ENCODE measurements at regions not wholly inside any gene's neighbourhood (a gene's known extent, or its start where the extent isn't known, plus 50 kb on each side); places are given as distances from the start of the nearest gene placed in this dataset.
A peak's percentile ranks its signal among the peaks of the same experiment; 100 is the strongest.

GRCh38 chr2:190805126-190805525, 75.5 kb upstream of the GLS start:
- no peak overlapping the region for H3K4me3 ChIP-seq (ENCODE audit: low read depth, low read length)
- DNase-seq (ENCODE audit: low read depth), result no peak

GRCh38 chr2:190805843-190806242, 74.8 kb upstream of the GLS start:
- no peak for DNase-seq (ENCODE audit: low read depth)
- H3K4me3 ChIP-seq (ENCODE audit: low read depth, low read length), result no peak overlapping the region

- no peak overlapping the region for H3K4me3 ChIP-seq (ENCODE audit: low read depth, low read length)
- DNase-seq (ENCODE audit: low read depth), result no peak
These were observed 72.7 kb upstream of the GLS start for GRCh38 chr2:190807886-190808285.

GRCh38 chr2:190809139-190809764, 71.4 kb upstream of the GLS start:
- H3K4me3 ChIP-seq (ENCODE audit: low read depth, low read length), result no peak overlapping the region
- no peak for DNase-seq (ENCODE audit: low read depth)

- H3K4me3 ChIP-seq (ENCODE audit: low read depth, low read length), result no peak overlapping the region
- DNase-seq (ENCODE audit: low read depth), result no peak
These were observed 70.6 kb upstream of the GLS start for GRCh38 chr2:190809876-190810525.

GRCh38 chr2:190810981-190811587, 69.5 kb upstream of the GLS start:
- H3K4me3 ChIP-seq (ENCODE audit: low read depth, low read length), result no peak overlapping the region
- no peak for DNase-seq (ENCODE audit: low read depth)

GRCh38 chr2:190811811-190812210, 68.8 kb upstream of the GLS start:
- no peak for DNase-seq (ENCODE audit: low read depth)
- H3K4me3 ChIP-seq (ENCODE audit: low read depth, low read length), result no peak overlapping the region

GRCh38 chr2:190812506-190813294, 67.9 kb upstream of the GLS start:
- DNase-seq (ENCODE audit: low read depth), result no peak
- no peak overlapping the region for H3K4me3 ChIP-seq (ENCODE audit: low read depth, low read length)

- no peak for DNase-seq (ENCODE audit: low read depth)
- no peak overlapping the region for H3K4me3 ChIP-seq (ENCODE audit: low read depth, low read length)
These were observed 65.4 kb upstream of the GLS start for GRCh38 chr2:190815226-190815625.

- no peak overlapping the region for H3K4me3 ChIP-seq (ENCODE audit: low read depth, low read length)
- DNase-seq (ENCODE audit: low read depth), result no peak
These were observed 63.5 kb upstream of the GLS start for GRCh38 chr2:190817082-190817481.

- no peak overlapping the region for H3K4me3 ChIP-seq (ENCODE audit: low read depth, low read length)
- DNase-seq (ENCODE audit: low read depth), result peak; percentile 81
These were observed 60.8 kb upstream of the GLS start for GRCh38 chr2:190819840-190820301.

- no peak for DNase-seq (ENCODE audit: low read depth)
- no peak overlapping the region for H3K4me3 ChIP-seq (ENCODE audit: low read depth, low read length)
These were observed 60.2 kb upstream of the GLS start for GRCh38 chr2:190820416-190820815.

- no peak overlapping the region for H3K4me3 ChIP-seq (ENCODE audit: low read depth, low read length)
- DNase-seq (ENCODE audit: low read depth), result no peak
These were observed 58.6 kb upstream of the GLS start for GRCh38 chr2:190822043-190822442.

- DNase-seq (ENCODE audit: low read depth), result no peak
- no peak overlapping the region for H3K4me3 ChIP-seq (ENCODE audit: low read depth, low read length)
These were observed 52.9 kb upstream of the GLS start for GRCh38 chr2:190827720-190828119.

GRCh38 chr2:190829642-190830041, 51.0 kb upstream of the GLS start:
- H3K4me3 ChIP-seq (ENCODE audit: low read depth, low read length), result no peak overlapping the region
- no peak for DNase-seq (ENCODE audit: low read depth)

Measured in skeletal muscle cell (primary cell).